Type B pancreatic cell (in vitro differentiated cells): ENCODE measurements at regions not wholly inside any gene's neighbourhood (a gene's known extent, or its start where the extent isn't known, plus 50 kb on each side); places are given as distances from the start of the nearest gene placed in this dataset.

Experiments used
- DNase-seq: peaks from one replicate; pipeline ENCODE4 v3.0.0; 2021; ENCODE audit warnings: mixed read lengths; ENCODE audit not compliant: unreplicated experiment; ENCODE audit errors: extremely low spot score
- H3K27ac Mint-ChIP-seq: 2 replicates; pipeline ENCODE4 v1.8.0; 2021; ENCODE audit warnings: mild to moderate bottlenecking, mixed read lengths
- H3K27me3 Mint-ChIP-seq: 2 replicates; pipeline ENCODE4 v1.8.0; 2021; ENCODE audit warnings: mixed read lengths
- H3K36me3 Mint-ChIP-seq: 2 replicates; pipeline ENCODE4 v1.8.0; 2021; ENCODE audit warnings: mixed read lengths
- H3K4me1 Mint-ChIP-seq: one replicate; pipeline ENCODE4 v1.8.0; 2021; ENCODE audit warnings: mixed read lengths; ENCODE audit not compliant: unreplicated experiment
- H3K4me3 Mint-ChIP-seq: 2 replicates; pipeline ENCODE4 v1.8.0; 2021; ENCODE audit warnings: mild to moderate bottlenecking, mixed read lengths
- H3K9me3 Mint-ChIP-seq: 2 replicates; pipeline ENCODE4 v1.8.0; 2021; ENCODE audit warnings: mixed read lengths
- CTCF ChIP-seq: fragments of 200-600 bp; sonication (generic); conservative IDR thresholded peaks from 2 replicates; pipeline ENCODE4 v1.5.0; 2021; ENCODE audit warnings: antibody characterized with exemption, mild to moderate bottlenecking

GRCh38 chr12:19834592-19834991 lies 395.3 kb downstream of the AEBP2 start:
- TF ChIP-seq CTCF = no peak
- Mint-ChIP-seq H3K27ac (no peak overlapping the region), H3K4me1 (no peaks in the 10 kb centered on the region), H3K27me3 (peaks cover 6% of the 10 kb centered on the region), H3K36me3 (peaks cover 5% of the 10 kb centered on the region), H3K4me3 (no peak overlapping the region), H3K9me3 (no peaks in the 10 kb centered on the region)
- no peak for DNase-seq

GRCh38 chr12:19836056-19836455 lies 396.8 kb downstream of the AEBP2 start:
- no peaks in the 10 kb centered on the region for H3K9me3 Mint-ChIP-seq
- H3K27me3 Mint-ChIP-seq = peaks cover 6% of the 10 kb centered on the region
- H3K4me3 Mint-ChIP-seq = no peak overlapping the region
- H3K27ac Mint-ChIP-seq = no peak overlapping the region
- H3K36me3 Mint-ChIP-seq = peaks cover 5% of the 10 kb centered on the region
- TF ChIP-seq CTCF = no peak
- DNase-seq = no peak
- no peaks in the 10 kb centered on the region for H3K4me1 Mint-ChIP-seq

DNA sequence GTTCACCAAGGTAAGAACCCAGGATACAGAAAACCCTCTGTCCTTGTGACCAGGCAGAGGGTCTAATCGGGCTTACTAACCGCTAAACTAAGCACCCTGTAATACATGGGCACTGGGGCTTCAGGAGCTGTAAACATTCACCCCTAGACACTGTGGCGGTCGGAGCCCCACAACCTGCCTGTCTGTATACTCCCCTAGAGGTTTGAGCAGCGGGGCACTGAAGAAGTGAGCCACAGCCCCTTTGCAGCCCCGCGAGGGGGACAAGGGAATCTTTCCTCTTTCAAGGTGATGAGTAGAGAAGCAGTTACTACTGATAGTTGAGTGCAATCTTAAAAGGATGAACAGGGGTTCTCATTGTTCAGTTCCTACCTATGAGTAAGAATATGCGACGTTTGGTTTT lies 397.2 kb downstream of the AEBP2 start:
- H3K4me1 Mint-ChIP-seq = no peaks in the 10 kb centered on the region
- no peak overlapping the region for H3K27ac Mint-ChIP-seq
- peaks cover 5% of the 10 kb centered on the region for H3K36me3 Mint-ChIP-seq
- no peak for DNase-seq
- no peak overlapping the region for H3K4me3 Mint-ChIP-seq
- no peaks in the 10 kb centered on the region for H3K9me3 Mint-ChIP-seq
- no peak for TF ChIP-seq CTCF
- H3K27me3 Mint-ChIP-seq = peaks cover 8% of the 10 kb centered on the region

- Mint-ChIP-seq H3K4me3 (no peak overlapping the region), H3K27ac (no peak overlapping the region), H3K4me1 (no peaks in the 10 kb centered on the region), H3K27me3 (peaks cover 10% of the 10 kb centered on the region), H3K36me3 (peaks cover 5% of the 10 kb centered on the region), H3K9me3 (no peaks in the 10 kb centered on the region)
- no peak for DNase-seq
- TF ChIP-seq CTCF = no peak
Measured at GRCh38 chr12:19837543-19837942, 398.3 kb downstream of the AEBP2 start.

DNA sequence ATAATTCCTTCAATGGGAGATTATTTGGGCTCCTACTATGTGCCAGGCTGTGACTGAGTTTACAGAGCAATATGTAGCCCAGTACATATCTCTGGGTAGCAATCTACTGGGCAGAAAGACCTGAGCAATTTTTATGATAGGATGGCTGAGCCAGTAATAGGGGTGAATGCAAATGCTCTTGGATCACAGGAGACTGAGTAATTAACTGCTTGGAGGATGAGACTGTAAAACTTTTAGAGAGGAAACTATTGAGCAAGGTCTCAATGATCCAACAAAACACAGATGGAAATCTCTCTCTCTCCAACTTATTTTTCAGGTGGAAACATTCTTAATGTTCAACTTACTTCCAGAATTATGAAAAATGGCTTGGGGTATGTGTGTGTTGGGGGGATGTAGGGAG lies 402.2 kb downstream of the AEBP2 start:
- no peak for DNase-seq
- Mint-ChIP-seq H3K27me3 (peaks cover 14% of the 10 kb centered on the region), H3K36me3 (peaks cover 3% of the 10 kb centered on the region), H3K27ac (no peak overlapping the region), H3K4me3 (no peak overlapping the region), H3K9me3 (peaks cover 3% of the 10 kb centered on the region), H3K4me1 (no peaks in the 10 kb centered on the region)
- no peak for TF ChIP-seq CTCF

GRCh38 chr12:19842116-19842515 lies 402.8 kb downstream of the AEBP2 start:
- H3K4me1 Mint-ChIP-seq = peaks cover under 1% of the 10 kb centered on the region
- no peak for DNase-seq
- no peak for TF ChIP-seq CTCF
- no peak overlapping the region for H3K27ac Mint-ChIP-seq
- H3K36me3 Mint-ChIP-seq = peaks cover 3% of the 10 kb centered on the region
- peaks cover 4% of the 10 kb centered on the region for H3K9me3 Mint-ChIP-seq
- peaks cover 14% of the 10 kb centered on the region for H3K27me3 Mint-ChIP-seq
- H3K4me3 Mint-ChIP-seq = no peak overlapping the region
